Breast epithelium (tissue), 3 donors: ENCODE measurements at regions not wholly inside any gene's neighbourhood (a gene's known extent, or its start where the extent isn't known, plus 50 kb on each side); places are given as distances from the start of the nearest gene placed in this dataset.

Source experiments
- CTCF ChIP-seq, 3 donors: fragments of 450-650 bp; IDR thresholded peaks; one replicate each; pipeline ENCODE4 v1.5.1; 2016 to 2017; ENCODE audit warnings: antibody characterized with exemption in 3 of 3, mild to moderate bottlenecking in 3 of 3, moderate library complexity in 3 of 3
- POLR2A ChIP-seq: fragments of 450-650 bp; IDR thresholded peaks from one replicate; pipeline ENCODE4 v1.6.1; 2016; ENCODE audit warnings: antibody characterized with exemption, mild to moderate bottlenecking, moderate library complexity
- POLR2AphosphoS5 ChIP-seq, 3 donors: sonication (generic); formaldehyde crosslinking; IDR thresholded peaks; one replicate each; pipeline ENCODE4 v1.6.1; 2017; ENCODE audit warnings: antibody characterized with exemption in 3 of 3

- TF ChIP-seq CTCF (IDR thresholded peaks at IDR 0.05) (no peak), POLR2A (no peak), POLR2AphosphoS5 (IDR thresholded peaks at IDR 0.05) (no peak)
Observed at GRCh38 chr14:101350691-101351090, 210.6 kb upstream of the DIO3 start.
